Thyroid gland (tissue), 4 donors: ENCODE measurements at regions not wholly inside any gene's neighbourhood (a gene's known extent, or its start where the extent isn't known, plus 50 kb on each side); places are given as distances from the start of the nearest gene placed in this dataset.

Experiments
- DNase-seq, 2 donors: peaks; one replicate each; pipeline ENCODE4 v3.0.0-alpha.2; 2019
- H3K27ac ChIP-seq, 3 donors: fragments of 200-600 bp; sonication (generic); 1 replicate in 2 of 3; 2 replicates in 1 of 3; pipeline ENCODE4 v1.5.1; 2016 to 2019; ENCODE audit warnings: mild to moderate bottlenecking in 1 of 3, moderate library complexity in 1 of 3
- H3K27me3 ChIP-seq: fragments of 200-600 bp; sonication (generic); one replicate; pipeline ENCODE4 v1.5.1; 2019
- H3K36me3 ChIP-seq, 2 donors: fragments of 200-600 bp; sonication (generic); one replicate each; pipeline ENCODE4 v1.5.1; 2016 to 2019
- H3K4me1 ChIP-seq, 2 donors: fragments of 200-600 bp; sonication (generic); one replicate each; pipeline ENCODE4 v1.5.1; 2017 to 2019
- H3K4me3 ChIP-seq, 3 donors: fragments of 200-600 bp; sonication (generic); replicated peaks in 1 of 3; 1 replicate in 2 of 3; 2 replicates in 1 of 3; pipeline ENCODE4 v1.5.1; 2016; ENCODE audit warnings: mild to moderate bottlenecking in 1 of 3
- H3K9me3 ChIP-seq: fragments of 200-600 bp; sonication (generic); one replicate; pipeline ENCODE4 v1.5.1; 2017
- CTCF ChIP-seq, 6 experiments: fragments of 200-600 bp in 3 of 6; fragments of 450-650 bp in 3 of 6; sonication (generic) in 3 of 6; IDR thresholded peaks; one replicate each; pipeline ENCODE4 v1.5.1; 2016 to 2019; ENCODE audit warnings: antibody characterized with exemption in 6 of 6, mild to moderate bottlenecking in 2 of 6, inconsistent platforms in 1 of 6, moderate library complexity in 1 of 6
- POLR2A ChIP-seq, 2 donors: fragments of 450-650 bp; IDR thresholded peaks; one replicate each; pipeline ENCODE4 v1.6.1; 2017; ENCODE audit warnings: antibody characterized with exemption in 2 of 2, mild to moderate bottlenecking in 2 of 2, moderate library complexity in 1 of 2
- WGBS, 2 donors: methylation state at CpG; one replicate each; pipeline ENCODE4 v1.1.5; 2017; 5-methylcytosine and 5-hydroxymethylcytosine counted together
- intact Hi-C: fragments of 100-400 bp; cut with DNase I; formaldehyde crosslinking; loops from one replicate; pipeline ENCODE4 v1.15.1; 2023

- Histone ChIP-seq H3K4me3 (no peak overlapping the region), H3K27ac (no peak overlapping the region), H3K9me3 (no peaks in the 10 kb centered on the region), H3K27me3 (no peaks in the 10 kb centered on the region), H3K4me1 (no peaks in the 10 kb centered on the region), H3K36me3 (no peaks in the 10 kb centered on the region)
- 81 to 88% methylated on average over 9 of the region's 9 CpGs for WGBS, 2 donors
- no peak for DNase-seq
- intact Hi-C loops = no loop called here
- TF ChIP-seq CTCF (IDR thresholded peaks at IDR 0.05) (no peak), POLR2A (IDR thresholded peaks at IDR 0.05) (no peak)
Observed at GRCh38 chr14:101489092-101489760, 72.1 kb upstream of the DIO3 start.

DNA sequence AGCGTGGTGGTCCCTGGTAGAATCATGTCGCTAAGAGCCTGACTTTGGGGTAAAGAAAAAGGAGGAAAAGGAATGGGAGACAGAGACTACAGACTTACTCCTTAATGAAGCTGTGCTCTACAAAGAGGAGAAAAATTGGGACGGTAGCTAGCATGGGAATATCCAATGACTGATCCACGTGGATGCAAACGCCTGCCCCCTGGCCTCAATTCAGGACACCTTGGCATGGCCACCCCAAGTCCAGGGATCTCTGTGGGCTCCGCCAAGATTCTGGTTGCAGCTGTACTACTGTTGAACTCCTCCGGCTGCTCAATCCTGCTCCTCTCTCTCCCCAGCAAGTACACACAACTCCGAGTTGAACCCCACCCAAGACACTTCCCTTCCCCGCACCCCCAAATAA lies 70.5 kb upstream of the DIO3 start:
- no peak overlapping the region for H3K27ac ChIP-seq
- no peak overlapping the region for H3K4me3 ChIP-seq
- TF ChIP-seq POLR2A (IDR thresholded peaks at IDR 0.05) (no peak), CTCF (IDR thresholded peaks at IDR 0.05) (no peak)
- 81 to 87% methylated on average over 9 of the region's 9 CpGs for WGBS, 2 donors
- no peaks in the 10 kb centered on the region for H3K36me3 ChIP-seq
- intact Hi-C loops = no loop called here
- DNase-seq = no peak
- peaks cover 0 to under 1% of the 10 kb centered on the region in 2 donors for H3K4me1 ChIP-seq
- H3K9me3 ChIP-seq = no peaks in the 10 kb centered on the region
- H3K27me3 ChIP-seq = no peaks in the 10 kb centered on the region

DNA sequence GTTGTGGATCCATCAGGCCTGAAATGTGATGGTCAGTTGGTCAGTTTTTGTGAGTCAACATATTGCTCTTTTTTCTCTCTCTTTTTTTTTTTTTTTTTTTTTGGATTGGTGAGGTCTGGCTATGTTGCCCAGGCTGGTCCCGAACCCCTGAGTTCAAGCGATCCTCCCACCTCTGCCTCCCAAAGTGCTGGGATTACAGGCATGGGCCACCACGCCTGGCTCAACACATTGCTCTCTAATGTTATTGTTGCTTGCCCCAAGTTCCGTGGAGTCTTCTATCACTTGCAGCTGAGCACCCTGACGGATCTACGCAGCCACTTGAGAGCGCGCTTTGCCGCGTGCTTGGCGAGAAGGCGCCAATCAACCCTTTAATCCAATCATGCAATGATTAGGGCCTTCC lies 69.5 kb upstream of the DIO3 start:
- WGBS, 2 donors = 74 to 85% methylated on average over 12 of the region's 12 CpGs

DNA sequence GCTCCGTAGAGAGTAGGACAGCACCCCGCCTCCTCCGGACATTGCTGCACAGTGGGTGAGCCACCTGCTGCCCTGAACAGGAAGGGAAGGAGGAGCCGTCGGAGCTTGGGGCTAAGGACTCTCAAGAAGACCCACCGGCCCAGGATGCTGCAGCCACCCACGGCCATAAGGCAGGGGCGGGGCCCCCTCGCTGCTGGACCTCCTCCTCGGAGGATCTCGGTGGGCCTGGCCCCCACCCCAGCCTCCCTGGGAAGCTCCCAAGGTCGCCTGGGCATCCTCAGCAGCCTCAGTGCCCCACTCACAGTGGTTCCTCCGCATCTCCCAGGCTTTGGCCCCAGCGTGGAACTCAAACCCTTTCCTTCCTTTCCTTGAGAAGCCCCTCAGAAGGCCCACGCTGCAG lies 68.6 kb upstream of the DIO3 start:
- H3K27ac ChIP-seq = no peak overlapping the region
- WGBS, 2 donors = 74 to 83% methylated on average over 9 to 14 of the region's 15 CpGs
- no peak overlapping the region for H3K4me3 ChIP-seq
- intact Hi-C loops = no loop called here
- no peak for DNase-seq
- TF ChIP-seq POLR2A (IDR thresholded peaks at IDR 0.05) (no peak), CTCF (IDR thresholded peaks at IDR 0.05) (no peak)
- H3K4me1 ChIP-seq = peaks cover 0 to 7% of the 10 kb centered on the region in 2 donors
- no peaks in the 10 kb centered on the region for H3K27me3 ChIP-seq
- no peaks in the 10 kb centered on the region for H3K36me3 ChIP-seq
- no peaks in the 10 kb centered on the region for H3K9me3 ChIP-seq

More for the DNA sequence above, 69.5 kb upstream of the DIO3 start:
- H3K36me3 ChIP-seq = no peaks in the 10 kb centered on the region
- no peak overlapping the region for H3K4me3 ChIP-seq
- H3K27me3 ChIP-seq = no peaks in the 10 kb centered on the region
- H3K27ac ChIP-seq = no peak overlapping the region
- TF ChIP-seq POLR2A (IDR thresholded peaks at IDR 0.05) (no peak), CTCF (IDR thresholded peaks at IDR 0.05) (no peak)
- DNase-seq = no peak
- peaks cover 0 to 7% of the 10 kb centered on the region in 2 donors for H3K4me1 ChIP-seq
- intact Hi-C loops = no loop called here
- H3K9me3 ChIP-seq = no peaks in the 10 kb centered on the region

DNA sequence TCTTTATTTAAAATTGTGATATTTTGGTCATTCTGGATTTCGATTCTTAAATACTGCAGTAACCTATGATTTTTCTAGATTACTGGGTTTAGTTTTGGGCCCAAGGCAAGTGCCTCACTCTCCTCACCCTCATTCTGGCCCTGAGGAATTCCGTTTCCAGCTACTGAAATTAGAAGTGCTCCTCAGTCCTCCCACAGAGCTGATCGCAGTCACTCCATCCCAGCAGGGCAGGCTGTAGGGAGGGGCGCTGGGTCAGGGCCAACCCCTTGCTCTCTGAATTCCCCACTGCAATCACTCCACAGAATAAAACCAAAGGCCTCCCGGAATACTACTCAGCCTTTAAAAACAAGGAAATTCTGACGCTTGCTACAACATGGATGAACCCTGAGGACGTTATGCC lies 66.5 kb upstream of the DIO3 start:
- DNase-seq = no peak
- Histone ChIP-seq H3K27ac (no peak overlapping the region), H3K4me3 (no peak overlapping the region), H3K4me1 (peaks cover 0 to 7% of the 10 kb centered on the region in 2 donors), H3K36me3 (no peaks in the 10 kb centered on the region), H3K27me3 (no peaks in the 10 kb centered on the region), H3K9me3 (no peaks in the 10 kb centered on the region)
- intact Hi-C loops = no loop called here
- 50 to 53% methylated on average over 7 of the region's 7 CpGs for WGBS, 2 donors
- TF ChIP-seq POLR2A (IDR thresholded peaks at IDR 0.05) = no peak
